ENCODE measurements at regions not wholly inside any gene's neighbourhood (a gene's known extent, or its start where the extent isn't known, plus 50 kb on each side); places are given as distances from the start of the nearest gene placed in this dataset.

DNA sequence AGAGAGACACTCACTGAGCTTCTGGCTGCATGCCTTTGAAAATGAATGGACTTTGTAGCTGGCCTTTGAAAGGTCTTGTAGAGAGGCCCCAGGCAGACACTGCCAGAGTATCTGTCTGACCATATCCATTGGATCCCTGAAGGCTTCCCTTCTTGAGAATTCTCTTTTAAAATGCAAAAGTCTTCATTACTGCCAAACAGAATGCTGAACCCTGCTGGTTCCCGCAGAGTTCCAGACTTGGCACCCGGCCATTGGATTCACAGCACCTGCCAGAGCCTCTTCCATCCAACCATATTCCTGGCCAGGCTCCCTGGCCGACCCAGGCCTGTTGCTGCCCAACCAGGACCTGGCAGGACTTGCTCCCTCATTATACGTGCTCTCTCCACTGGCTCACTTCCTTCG lies 182.5 kb downstream of the GXYLT1 start:
- H3K27ac ChIP-seq (ENCODE audit: extremely low read depth, low read depth, low read length): no peak overlapping the region
- H3K9me1 ChIP-seq (ENCODE audit: control insufficient read depth, insufficient read depth, low read length): no peaks in the 10 kb centered on the region
- no peaks in the 10 kb centered on the region for H3K4me1 ChIP-seq (replicated peaks in 1 of 2; ENCODE audit: control insufficient read depth in 2 of 2, insufficient read depth in 2 of 2, low read length in 2 of 2)
- H3K79me2 ChIP-seq (ENCODE audit: control insufficient read depth, insufficient read depth, low read length): no peaks in the 10 kb centered on the region
- FAIRE-seq: no peak
- no peaks in the 10 kb centered on the region for H4K20me1 ChIP-seq (replicated peaks; ENCODE audit: control insufficient read depth, insufficient read depth, low read length)
- no peak overlapping the region for H3K4me3 ChIP-seq
- in situ Hi-C loops (cut with MboI) (no loop called here), intact Hi-C loops (cut with micrococcal nuclease) (no loop called here)
- no peak for TF ChIP-seq ZNF583 (CRISPR knock-in tag; IDR thresholded peaks at IDR 0.05)
- TF ChIP-seq ZNF347 (CRISPR knock-in tag; IDR thresholded peaks at IDR 0.05; ENCODE audit: low read depth): no peak
- no peak for TF ChIP-seq MYBL2 (IDR thresholded peaks at IDR 0.05; ENCODE audit: low read depth)
- no peak for TF ChIP-seq MYBL2 (CRISPR knock-in tag; IDR thresholded peaks at IDR 0.05; ENCODE audit: borderline replicate concordance)
- TF ChIP-seq FOS (IDR thresholded peaks at IDR 0.05; ENCODE audit: extremely low read depth, insufficient read length): no peak
- no peak for TF ChIP-seq SUPT5H (IDR thresholded peaks at IDR 0.05)
- TF ChIP-seq, protein P1, sequence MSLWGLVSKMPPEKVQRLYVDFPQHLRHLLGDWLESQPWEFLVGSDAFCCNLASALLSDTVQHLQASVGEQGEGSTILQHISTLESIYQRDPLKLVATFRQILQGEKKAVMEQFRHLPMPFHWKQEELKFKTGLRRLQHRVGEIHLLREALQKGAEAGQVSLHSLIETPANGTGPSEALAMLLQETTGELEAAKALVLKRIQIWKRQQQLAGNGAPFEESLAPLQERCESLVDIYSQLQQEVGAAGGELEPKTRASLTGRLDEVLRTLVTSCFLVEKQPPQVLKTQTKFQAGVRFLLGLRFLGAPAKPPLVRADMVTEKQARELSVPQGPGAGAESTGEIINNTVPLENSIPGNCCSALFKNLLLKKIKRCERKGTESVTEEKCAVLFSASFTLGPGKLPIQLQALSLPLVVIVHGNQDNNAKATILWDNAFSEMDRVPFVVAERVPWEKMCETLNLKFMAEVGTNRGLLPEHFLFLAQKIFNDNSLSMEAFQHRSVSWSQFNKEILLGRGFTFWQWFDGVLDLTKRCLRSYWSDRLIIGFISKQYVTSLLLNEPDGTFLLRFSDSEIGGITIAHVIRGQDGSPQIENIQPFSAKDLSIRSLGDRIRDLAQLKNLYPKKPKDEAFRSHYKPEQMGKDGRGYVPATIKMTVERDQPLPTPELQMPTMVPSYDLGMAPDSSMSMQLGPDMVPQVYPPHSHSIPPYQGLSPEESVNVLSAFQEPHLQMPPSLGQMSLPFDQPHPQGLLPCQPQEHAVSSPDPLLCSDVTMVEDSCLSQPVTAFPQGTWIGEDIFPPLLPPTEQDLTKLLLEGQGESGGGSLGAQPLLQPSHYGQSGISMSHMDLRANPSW (CRISPR knock-in tag; IDR thresholded peaks at IDR 0.05): no peak
- no peak for TF ChIP-seq ZKSCAN3 (CRISPR knock-in tag; IDR thresholded peaks at IDR 0.05)
- TF ChIP-seq, protein P2, sequence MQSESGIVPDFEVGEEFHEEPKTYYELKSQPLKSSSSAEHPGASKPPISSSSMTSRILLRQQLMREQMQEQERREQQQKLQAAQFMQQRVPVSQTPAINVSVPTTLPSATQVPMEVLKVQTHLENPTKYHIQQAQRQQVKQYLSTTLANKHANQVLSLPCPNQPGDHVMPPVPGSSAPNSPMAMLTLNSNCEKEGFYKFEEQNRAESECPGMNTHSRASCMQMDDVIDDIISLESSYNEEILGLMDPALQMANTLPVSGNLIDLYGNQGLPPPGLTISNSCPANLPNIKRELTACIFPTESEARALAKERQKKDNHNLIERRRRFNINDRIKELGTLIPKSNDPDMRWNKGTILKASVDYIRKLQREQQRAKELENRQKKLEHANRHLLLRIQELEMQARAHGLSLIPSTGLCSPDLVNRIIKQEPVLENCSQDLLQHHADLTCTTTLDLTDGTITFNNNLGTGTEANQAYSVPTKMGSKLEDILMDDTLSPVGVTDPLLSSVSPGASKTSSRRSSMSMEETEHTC (IDR thresholded peaks at IDR 0.05): no peak
- TF ChIP-seq TAF15 (IDR thresholded peaks at IDR 0.05; ENCODE audit: low read depth, low read length): no peak
- TF ChIP-seq, protein P3, sequence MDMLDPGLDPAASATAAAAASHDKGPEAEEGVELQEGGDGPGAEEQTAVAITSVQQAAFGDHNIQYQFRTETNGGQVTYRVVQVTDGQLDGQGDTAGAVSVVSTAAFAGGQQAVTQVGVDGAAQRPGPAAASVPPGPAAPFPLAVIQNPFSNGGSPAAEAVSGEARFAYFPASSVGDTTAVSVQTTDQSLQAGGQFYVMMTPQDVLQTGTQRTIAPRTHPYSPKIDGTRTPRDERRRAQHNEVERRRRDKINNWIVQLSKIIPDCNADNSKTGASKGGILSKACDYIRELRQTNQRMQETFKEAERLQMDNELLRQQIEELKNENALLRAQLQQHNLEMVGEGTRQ (CRISPR knock-in tag; IDR thresholded peaks at IDR 0.05): no peak
- TF ChIP-seq RFX1 (IDR thresholded peaks at IDR 0.05): no peak
- no TSS peak for BruUV-seq (replicated peaks)
- no peaks in the 10 kb centered on the region for H3K36me3 ChIP-seq (ENCODE audit: control insufficient read depth, insufficient read depth, low read length)
- H3K4me2 ChIP-seq (ENCODE audit: insufficient read depth, low read length): no peak overlapping the region
- no peak overlapping the region for H2AFZ ChIP-seq (ENCODE audit: low read depth, low read length)
- DNase-seq (ENCODE audit: extremely low read depth in 1 of 4, low spot score in 3 of 4): no peak
- no peak for ATAC-seq
- H3K9me3 ChIP-seq (replicated peaks; ENCODE audit: control insufficient read depth, insufficient read depth, low read depth, low read length): no peaks in the 10 kb centered on the region
- no peaks in the 10 kb centered on the region for H3K27me3 ChIP-seq (ENCODE audit: control insufficient read depth in 2 of 2, insufficient read depth in 2 of 2, low read length in 2 of 2)
- H3K9ac ChIP-seq (ENCODE audit: insufficient read depth in 1 of 2, low read depth in 2 of 2, low read length in 2 of 2): no peak overlapping the region
- 4% methylated on average over 5 of the region's 5 CpGs for WGBS (ENCODE audit: insufficient coverage, low coverage, missing lambda C conversion rate)
- POLR2A ChIA-PET: interaction anchor here (0.7 kb wide), 1 partner anchor 8 kb away, joined by 3 read pairs; no protein-coding TSS in a partner anchor
- CTCF ChIA-PET (ENCODE audit: low intra/inter-chr PET ratio): interaction anchor here (0.6 kb wide), 1 partner anchor 63 kb away, joined by 3 read pairs; no protein-coding TSS in a partner anchor

All from K562 (cell line).